ENCODE measurements at regions not wholly inside any gene's neighbourhood (a gene's known extent, or its start where the extent isn't known, plus 50 kb on each side); places are given as distances from the start of the nearest gene placed in this dataset.

- Histone ChIP-seq H3K9me3 (ENCODE audit: insufficient read depth, low read length) (no peaks in the 10 kb centered on the region), H3K27me3 (ENCODE audit: insufficient read depth, insufficient read length) (no peaks in the 10 kb centered on the region), H3K4me1 (ENCODE audit: insufficient read depth, insufficient read length) (no peaks in the 10 kb centered on the region), H3K9ac (ENCODE audit: insufficient read length, low read depth) (no peak overlapping the region), H3K4me3 (ENCODE audit: insufficient read length, low read depth) (no peak overlapping the region), H3K36me3 (ENCODE audit: insufficient read depth, insufficient read length, low read length) (no peaks in the 10 kb centered on the region)
- DNase-seq (ENCODE audit: low read depth, low spot score) = no peak
- no peak for TF ChIP-seq SUZ12 (IDR thresholded peaks at IDR 0.05; ENCODE audit: extremely low read depth, insufficient read depth, insufficient read length)
Measured at GRCh38 chr18:70463085-70463484, 174.2 kb downstream of the SOCS6 start.

- no peak overlapping the region for H3K9ac ChIP-seq (ENCODE audit: insufficient read length, low read depth)
- no peaks in the 10 kb centered on the region for H3K27me3 ChIP-seq (ENCODE audit: insufficient read depth, insufficient read length)
- no peak for DNase-seq (ENCODE audit: low read depth, low spot score)
- H3K4me1 ChIP-seq (ENCODE audit: insufficient read depth, insufficient read length) = no peaks in the 10 kb centered on the region
- TF ChIP-seq YY1 (IDR thresholded peaks at IDR 0.05; ENCODE audit: insufficient read depth, insufficient read length) (no peak), SUZ12 (IDR thresholded peaks at IDR 0.05; ENCODE audit: extremely low read depth, insufficient read depth, insufficient read length) (no peak), ZNF274 (IDR thresholded peaks at IDR 0.05; ENCODE audit: low read depth, low read length) (no peak)
- H3K4me3 ChIP-seq (ENCODE audit: insufficient read length, low read depth) = no peak overlapping the region
- H3K36me3 ChIP-seq (ENCODE audit: insufficient read depth, insufficient read length, low read length) = no peaks in the 10 kb centered on the region
- H3K9me3 ChIP-seq (ENCODE audit: insufficient read depth, low read length) = no peaks in the 10 kb centered on the region
Measured at GRCh38 chr18:70462078-70462439, 173.2 kb downstream of the SOCS6 start.

DNA sequence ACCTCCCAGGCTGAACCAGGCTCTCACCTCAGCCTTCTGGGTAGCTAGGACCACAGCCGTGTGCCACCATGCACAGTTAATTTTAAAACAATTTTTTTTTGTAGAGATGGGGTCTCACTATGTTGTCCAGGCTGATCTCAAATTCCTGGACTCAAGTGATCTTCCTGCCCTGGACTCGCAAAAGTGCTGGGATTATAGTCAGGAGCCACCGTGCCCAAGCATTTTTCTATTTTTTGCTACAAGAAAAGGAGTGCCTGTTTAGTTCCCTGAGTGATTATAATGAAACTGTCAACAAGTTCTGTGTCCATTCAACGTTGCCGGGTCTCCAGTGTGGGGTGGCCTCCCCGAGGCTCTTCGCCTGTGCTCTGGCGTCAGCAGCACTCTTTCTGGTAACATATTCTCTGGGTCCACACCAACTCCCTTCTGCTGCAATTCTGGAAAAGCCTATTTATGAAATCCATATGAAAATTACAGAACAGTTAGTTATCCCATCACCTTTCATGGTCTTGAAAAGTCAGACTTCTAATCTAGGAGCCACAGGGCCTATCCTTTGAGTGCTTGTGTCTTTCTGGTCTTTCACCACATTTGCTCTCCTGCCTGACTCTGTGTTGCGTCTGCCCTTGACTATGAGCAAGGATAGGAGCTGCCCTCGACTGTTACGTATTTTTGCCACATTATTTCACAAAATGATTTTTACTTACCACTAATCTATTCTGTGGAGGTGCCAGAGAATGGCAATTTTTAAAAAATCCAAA, 172.7 kb downstream of the SOCS6 start:
- Histone ChIP-seq H3K36me3 (ENCODE audit: insufficient read depth, insufficient read length, low read length) (no peaks in the 10 kb centered on the region), H3K4me3 (ENCODE audit: insufficient read length, low read depth) (no peak overlapping the region), H3K9ac (ENCODE audit: insufficient read length, low read depth) (no peak overlapping the region), H3K27me3 (ENCODE audit: insufficient read depth, insufficient read length) (no peaks in the 10 kb centered on the region), H3K4me1 (ENCODE audit: insufficient read depth, insufficient read length) (no peaks in the 10 kb centered on the region), H3K9me3 (ENCODE audit: insufficient read depth, low read length) (no peaks in the 10 kb centered on the region)
- no peak for DNase-seq (ENCODE audit: low read depth, low spot score)
- TF ChIP-seq ZNF274 (IDR thresholded peaks at IDR 0.05; ENCODE audit: low read depth, low read length) = no peak
- no peak for TF ChIP-seq SUZ12 (IDR thresholded peaks at IDR 0.05; ENCODE audit: extremely low read depth, insufficient read depth, insufficient read length)
- TF ChIP-seq YY1 (IDR thresholded peaks at IDR 0.05; ENCODE audit: insufficient read depth, insufficient read length) = no peak

- no peaks in the 10 kb centered on the region for H3K4me1 ChIP-seq (ENCODE audit: insufficient read depth, insufficient read length)
- H3K4me3 ChIP-seq (ENCODE audit: insufficient read length, low read depth) = no peak overlapping the region
- no peak for DNase-seq (ENCODE audit: low read depth, low spot score)
- TF ChIP-seq YY1 (IDR thresholded peaks at IDR 0.05; ENCODE audit: insufficient read depth, insufficient read length) (no peak), SUZ12 (IDR thresholded peaks at IDR 0.05; ENCODE audit: extremely low read depth, insufficient read depth, insufficient read length) (no peak), ZNF274 (IDR thresholded peaks at IDR 0.05; ENCODE audit: low read depth, low read length) (no peak)
- H3K9me3 ChIP-seq (ENCODE audit: insufficient read depth, low read length) = no peaks in the 10 kb centered on the region
- no peaks in the 10 kb centered on the region for H3K36me3 ChIP-seq (ENCODE audit: insufficient read depth, insufficient read length, low read length)
- H3K27me3 ChIP-seq (ENCODE audit: insufficient read depth, insufficient read length) = no peaks in the 10 kb centered on the region
- no peak overlapping the region for H3K9ac ChIP-seq (ENCODE audit: insufficient read length, low read depth)
Measured at GRCh38 chr18:70459731-70460130, 170.9 kb downstream of the SOCS6 start.

DNA sequence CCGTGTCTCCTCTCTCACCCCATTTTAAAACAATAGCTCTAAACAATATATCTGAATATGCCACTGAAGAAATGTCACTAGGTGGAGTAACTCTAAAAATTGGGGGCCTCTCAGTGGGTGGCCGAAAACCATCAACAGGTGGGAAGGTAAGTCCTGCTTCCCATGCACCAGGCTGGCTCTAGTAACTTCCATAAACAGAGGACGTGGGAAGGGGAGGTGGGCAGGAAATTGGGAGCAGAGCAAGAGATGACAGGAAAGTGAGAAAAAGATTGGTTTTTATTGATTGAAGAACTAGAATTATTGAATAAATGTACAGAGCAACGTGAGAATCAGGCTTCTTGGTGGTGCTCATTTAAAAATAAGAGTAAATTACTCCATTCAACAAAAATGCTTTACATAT, 170.4 kb downstream of the SOCS6 start:
- TF ChIP-seq YY1 (IDR thresholded peaks at IDR 0.05; ENCODE audit: insufficient read depth, insufficient read length) (no peak), ZNF274 (IDR thresholded peaks at IDR 0.05; ENCODE audit: low read depth, low read length) (no peak), SUZ12 (IDR thresholded peaks at IDR 0.05; ENCODE audit: extremely low read depth, insufficient read depth, insufficient read length) (no peak)

GRCh38 chr18:70457788-70458187, 168.9 kb downstream of the SOCS6 start:
- TF ChIP-seq YY1 (IDR thresholded peaks at IDR 0.05; ENCODE audit: insufficient read depth, insufficient read length) (no peak), ZNF274 (IDR thresholded peaks at IDR 0.05; ENCODE audit: low read depth, low read length) (no peak), SUZ12 (IDR thresholded peaks at IDR 0.05; ENCODE audit: extremely low read depth, insufficient read depth, insufficient read length) (no peak)
- Histone ChIP-seq H3K27me3 (ENCODE audit: insufficient read depth, insufficient read length) (no peaks in the 10 kb centered on the region), H3K9ac (ENCODE audit: insufficient read length, low read depth) (no peak overlapping the region), H3K4me3 (ENCODE audit: insufficient read length, low read depth) (no peak overlapping the region), H3K36me3 (ENCODE audit: insufficient read depth, insufficient read length, low read length) (no peaks in the 10 kb centered on the region), H3K4me1 (ENCODE audit: insufficient read depth, insufficient read length) (no peaks in the 10 kb centered on the region), H3K9me3 (ENCODE audit: insufficient read depth, low read length) (no peaks in the 10 kb centered on the region)
- DNase-seq (ENCODE audit: low read depth, low spot score) = no peak

More for the DNA sequence above, 170.4 kb downstream of the SOCS6 start:
- H3K27me3 ChIP-seq (ENCODE audit: insufficient read depth, insufficient read length) = no peaks in the 10 kb centered on the region
- H3K36me3 ChIP-seq (ENCODE audit: insufficient read depth, insufficient read length, low read length) = no peaks in the 10 kb centered on the region
- DNase-seq (ENCODE audit: low read depth, low spot score) = no peak
- H3K9ac ChIP-seq (ENCODE audit: insufficient read length, low read depth) = no peak overlapping the region
- no peaks in the 10 kb centered on the region for H3K9me3 ChIP-seq (ENCODE audit: insufficient read depth, low read length)
- H3K4me1 ChIP-seq (ENCODE audit: insufficient read depth, insufficient read length) = no peaks in the 10 kb centered on the region
- H3K4me3 ChIP-seq (ENCODE audit: insufficient read length, low read depth) = no peak overlapping the region

GRCh38 chr18:70457223-70457622, 168.4 kb downstream of the SOCS6 start:
- DNase-seq (ENCODE audit: low read depth, low spot score) = no peak
- Histone ChIP-seq H3K36me3 (ENCODE audit: insufficient read depth, insufficient read length, low read length) (no peaks in the 10 kb centered on the region), H3K4me3 (ENCODE audit: insufficient read length, low read depth) (no peak overlapping the region), H3K9me3 (ENCODE audit: insufficient read depth, low read length) (no peaks in the 10 kb centered on the region), H3K27me3 (ENCODE audit: insufficient read depth, insufficient read length) (no peaks in the 10 kb centered on the region), H3K9ac (ENCODE audit: insufficient read length, low read depth) (no peak overlapping the region), H3K4me1 (ENCODE audit: insufficient read depth, insufficient read length) (no peaks in the 10 kb centered on the region)
- TF ChIP-seq ZNF274 (IDR thresholded peaks at IDR 0.05; ENCODE audit: low read depth, low read length) (no peak), YY1 (IDR thresholded peaks at IDR 0.05; ENCODE audit: insufficient read depth, insufficient read length) (no peak), SUZ12 (IDR thresholded peaks at IDR 0.05; ENCODE audit: extremely low read depth, insufficient read depth, insufficient read length) (no peak)
